ENCODE measurements at regions not wholly inside any gene's neighbourhood (a gene's known extent, or its start where the extent isn't known, plus 50 kb on each side); places are given as distances from the start of the nearest gene placed in this dataset.

GRCh38 chr5:135739383-135739981 is 95.0 kb upstream of the SLC25A48 start:
- no peaks in the 10 kb centered on the region; the same call in 1 of the 2 replicates for H3K27me3 ChIP-seq (ENCODE audit: control insufficient read depth, insufficient read depth, low read length)
- H3K9me3 ChIP-seq (ENCODE audit: control insufficient read depth, insufficient read depth, low read depth, low read length) = no peaks in the 10 kb centered on the region
- no peak overlapping the region for H3K27ac ChIP-seq (ENCODE audit: low read length)
- no peak for ATAC-seq
- DNase-seq (ENCODE audit: low read depth, low spot score) = no peak
- CTCF ChIA-PET = no interaction called here
- intact Hi-C loops (cut with micrococcal nuclease; ENCODE audit: unreplicated experiment) (no loop called here), in situ Hi-C loops (cut with HindIII; ENCODE audit: low pct_unique_long_range_greater_than_20kb, low sequenced_read_pairs) (no loop called here)
- BruUV-seq (replicated peaks) = no TSS peak
- no peaks in the 10 kb centered on the region for H3K4me1 ChIP-seq (ENCODE audit: control insufficient read depth, insufficient read depth, low read length)
- TF ChIP-seq POLR2AphosphoS5 (IDR thresholded peaks at IDR 0.05; ENCODE audit: low read depth, low read length) = no peak
- TF ChIP-seq REST (IDR thresholded peaks at IDR 0.05; ENCODE audit: insufficient read depth in 1 of 2, low read depth in 2 of 2, low read length in 1 of 2) = no peak
- TF ChIP-seq TCF7L2 (IDR thresholded peaks at IDR 0.05; ENCODE audit: low read depth, low read length) = no peak
- TF ChIP-seq, protein P1, sequence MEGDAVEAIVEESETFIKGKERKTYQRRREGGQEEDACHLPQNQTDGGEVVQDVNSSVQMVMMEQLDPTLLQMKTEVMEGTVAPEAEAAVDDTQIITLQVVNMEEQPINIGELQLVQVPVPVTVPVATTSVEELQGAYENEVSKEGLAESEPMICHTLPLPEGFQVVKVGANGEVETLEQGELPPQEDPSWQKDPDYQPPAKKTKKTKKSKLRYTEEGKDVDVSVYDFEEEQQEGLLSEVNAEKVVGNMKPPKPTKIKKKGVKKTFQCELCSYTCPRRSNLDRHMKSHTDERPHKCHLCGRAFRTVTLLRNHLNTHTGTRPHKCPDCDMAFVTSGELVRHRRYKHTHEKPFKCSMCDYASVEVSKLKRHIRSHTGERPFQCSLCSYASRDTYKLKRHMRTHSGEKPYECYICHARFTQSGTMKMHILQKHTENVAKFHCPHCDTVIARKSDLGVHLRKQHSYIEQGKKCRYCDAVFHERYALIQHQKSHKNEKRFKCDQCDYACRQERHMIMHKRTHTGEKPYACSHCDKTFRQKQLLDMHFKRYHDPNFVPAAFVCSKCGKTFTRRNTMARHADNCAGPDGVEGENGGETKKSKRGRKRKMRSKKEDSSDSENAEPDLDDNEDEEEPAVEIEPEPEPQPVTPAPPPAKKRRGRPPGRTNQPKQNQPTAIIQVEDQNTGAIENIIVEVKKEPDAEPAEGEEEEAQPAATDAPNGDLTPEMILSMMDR (IDR thresholded peaks at IDR 0.05) = no peak
- TF ChIP-seq SIN3A (IDR thresholded peaks at IDR 0.05; ENCODE audit: borderline replicate concordance, insufficient read depth, low read depth, low read length) = no peak
- H3K4me3 ChIP-seq (ENCODE audit: low read depth in 2 of 2, low read length in 2 of 2) = no peak overlapping the region
- POLR2A ChIA-PET = no interaction called here
- H3K36me3 ChIP-seq (ENCODE audit: control insufficient read depth, insufficient read depth, low read length) = no peaks in the 10 kb centered on the region

- Histone ChIP-seq H3K36me3 (ENCODE audit: control insufficient read depth, insufficient read depth, low read length) (no peaks in the 10 kb centered on the region), H3K27ac (ENCODE audit: low read length) (no peak overlapping the region), H3K4me1 (ENCODE audit: control insufficient read depth, insufficient read depth, low read length) (no peaks in the 10 kb centered on the region), H3K27me3 (ENCODE audit: control insufficient read depth, insufficient read depth, low read length) (no peaks in the 10 kb centered on the region; the same call in 1 of the 2 replicates), H3K4me3 (ENCODE audit: low read depth in 2 of 2, low read length in 2 of 2) (no peak overlapping the region), H3K9me3 (ENCODE audit: control insufficient read depth, insufficient read depth, low read depth, low read length) (no peaks in the 10 kb centered on the region)
- in situ Hi-C loops (cut with HindIII; ENCODE audit: low pct_unique_long_range_greater_than_20kb, low sequenced_read_pairs) (no loop called here), intact Hi-C loops (cut with micrococcal nuclease; ENCODE audit: unreplicated experiment) (no loop called here)
- CTCF ChIA-PET = no interaction called here
- no TSS peak for BruUV-seq (replicated peaks)
- DNase-seq (ENCODE audit: low read depth, low spot score) (no peak), ATAC-seq (no peak)
- TF ChIP-seq POLR2AphosphoS5 (IDR thresholded peaks at IDR 0.05; ENCODE audit: low read depth, low read length) (no peak), TCF7L2 (IDR thresholded peaks at IDR 0.05; ENCODE audit: low read depth, low read length) (no peak), SIN3A (IDR thresholded peaks at IDR 0.05; ENCODE audit: borderline replicate concordance, insufficient read depth, low read depth, low read length) (no peak), REST (IDR thresholded peaks at IDR 0.05; ENCODE audit: insufficient read depth in 1 of 2, low read depth in 2 of 2, low read length in 1 of 2) (no peak)
- TF ChIP-seq, protein P1 (IDR thresholded peaks at IDR 0.05) = no peak
- POLR2A ChIA-PET = no interaction called here
These were observed 95.9 kb upstream of the SLC25A48 start for GRCh38 chr5:135738564-135738875.

Measured in Panc1 (cell line).